HepG2 (cell line): ENCODE measurements at regions not wholly inside any gene's neighbourhood (a gene's known extent, or its start where the extent isn't known, plus 50 kb on each side); places are given as distances from the start of the nearest gene placed in this dataset.

ENCODE experiments used
- CTCF ChIP-seq: sonication (generic); formaldehyde crosslinking; IDR thresholded peaks from 2 replicates; pipeline ENCODE4 v1.5.0; 2020; ENCODE audit warnings: mild to moderate bottlenecking, missing genetic modification reagents, moderate library complexity
- E2F5 ChIP-seq: sonication (generic); formaldehyde crosslinking; conservative IDR thresholded peaks from 2 replicates; pipeline ENCODE4 v1.4.0; 2020; ENCODE audit warnings: missing genetic modification reagents
- JUN ChIP-seq: sonication (generic); formaldehyde crosslinking; IDR thresholded peaks from 2 replicates; pipeline ENCODE4 v1.4.0; 2020; ENCODE audit warnings: mild to moderate bottlenecking, missing genetic modification reagents
- KLF11 ChIP-seq: IDR thresholded peaks from 2 replicates; pipeline ENCODE4 v1.6.1; 2016; ENCODE audit warnings: missing compliant biosample characterization
- NCOR1 ChIP-seq: fragments of 200-600 bp; sonication (generic); IDR thresholded peaks from 2 replicates; pipeline ENCODE4 v1.7.0; 2017; ENCODE audit warnings: antibody characterized with exemption, low read length, borderline replicate concordance
- PHF8 ChIP-seq: sonication (generic); formaldehyde crosslinking; IDR thresholded peaks from 2 replicates; pipeline ENCODE4 v1.5.0; 2020; ENCODE audit warnings: missing genetic modification reagents
- POLR2A ChIP-seq, 2 experiments: IDR thresholded peaks; 2 replicates each; pipeline ENCODE4 v1.6.1; 2011; ENCODE audit warnings: low read depth in 2 of 2, low read length in 2 of 2, mild to moderate bottlenecking in 1 of 2, moderate library complexity in 1 of 2; ENCODE audit not compliant: insufficient read depth in 1 of 2
- SETDB1 ChIP-seq: sonication (generic); formaldehyde crosslinking; IDR thresholded peaks from 2 replicates; pipeline ENCODE4 v1.5.1; 2020; ENCODE audit warnings: missing genetic modification reagents, mild to moderate bottlenecking, borderline replicate concordance
- TBL1XR1 ChIP-seq: fragments of 150-350 bp; IDR thresholded peaks from 2 replicates; pipeline ENCODE4 v1.6.1; 2014; ENCODE audit warnings: borderline replicate concordance, low read length; ENCODE audit not compliant: partially characterized antibody
- ZBTB44 ChIP-seq: sonication (generic); formaldehyde crosslinking; IDR thresholded peaks from 2 replicates; pipeline ENCODE4 v1.4.0; 2020; ENCODE audit warnings: missing genetic modification reagents
- ZNF274 ChIP-seq: sonication (generic); formaldehyde crosslinking; IDR thresholded peaks from 2 replicates; pipeline ENCODE4 v1.5.1; 2020; ENCODE audit warnings: mild to moderate bottlenecking, missing genetic modification reagents
- ZNF431 ChIP-seq: sonication (generic); formaldehyde crosslinking; IDR thresholded peaks from 2 replicates; pipeline ENCODE4 v1.9.0; 2022; ENCODE audit warnings: missing genetic modification reagents, low read depth, mild to moderate bottlenecking, borderline replicate concordance

GRCh38 chr9:97771641-97772040 is 74.5 kb upstream of the XPA start:
- TF ChIP-seq NCOR1 (no peak), JUN (CRISPR knock-in tag) (no peak), POLR2A (IDR thresholded peaks at IDR 0.05; ENCODE audit: insufficient read depth in 1 of 2, low read depth in 2 of 2, low read length in 2 of 2) (no peak), CTCF (CRISPR knock-in tag) (no peak), SETDB1 (CRISPR knock-in tag) (no peak), ZBTB44 (CRISPR knock-in tag) (no peak), ZNF431 (no peak), ZNF274 (no peak), E2F5 (CRISPR knock-in tag) (no peak), PHF8 (no peak), TBL1XR1 (no peak), KLF11 (no peak)
